HepG2 (cell line): ENCODE measurements at regions not wholly inside any gene's neighbourhood (a gene's known extent, or its start where the extent isn't known, plus 50 kb on each side); places are given as distances from the start of the nearest gene placed in this dataset.

Experiments
- ATAC-seq: fragments of 200-7000 bp; cut with Tn5 transposase; 3 replicates; pipeline ENCODE4 v1.9.1; 2020; ENCODE audit warnings: mild to moderate bottlenecking, moderate library complexity
- BruUV-seq: library from RNA; stranded (reverse); fragments of 400-500 nt; replicated peaks from 2 replicates; lab custom pipeline; 2021; lab: Mats Ljungman, UMichigan
- CTCF ChIA-PET: fragments of 300-600 bp; formaldehyde crosslinking; extraction: SDS; loops from one replicate; lab custom pipeline; 2021; ENCODE audit warnings: low total read pairs, inconsistent platforms, low intra/inter-chr PET ratio; lab: Yijun Ruan, JAX
- POLR2A ChIA-PET: fragments of 350-600 bp; sonication (Branson Sonifier 250); formaldehyde crosslinking; loops from one replicate; lab custom pipeline; 2020; ENCODE audit warnings: antibody characterized with exemption, inconsistent platforms; lab: Yijun Ruan, JAX
- DNase-seq: peaks from one replicate; pipeline ENCODE4 v3.0.0-alpha.2; 2015; ENCODE audit warnings: low spot score
- FAIRE-seq: peaks from 3 replicates; lab custom pipeline; 2011; peaks lifted over from hg19 to GRCh38; lab: Jason Lieb, UNC
- H2AFZ ChIP-seq: one replicate; pipeline ENCODE4 v1.6.1; 2011; ENCODE audit warnings: low read length, inconsistent platforms
- H3K27ac ChIP-seq: fragments of 300-600 bp; 3 replicates; pipeline ENCODE4 v1.8.0; 2011; ENCODE audit warnings: mixed run types, mild to moderate bottlenecking, mixed read lengths, low read length, inconsistent platforms; ENCODE audit not compliant: insufficient read depth; ENCODE audit errors: extremely low read length
- H3K27me3 ChIP-seq, 2 experiments: fragments of 200-600 bp in 1 of 2; 2 replicates in 1 of 2; 3 replicates in 1 of 2; pipeline versions ENCODE4 v1.6.0 to v1.8.0; 2011; ENCODE audit warnings: low read length in 2 of 2, mild to moderate bottlenecking in 2 of 2, moderate library complexity in 2 of 2, inconsistent platforms in 1 of 2; ENCODE audit not compliant: insufficient read depth in 2 of 2, control insufficient read depth in 1 of 2
- H3K36me3 ChIP-seq, 2 experiments: fragments of 200-600 bp in 1 of 2; replicated peaks in 1 of 2; 2 replicates in 1 of 2; 3 replicates in 1 of 2; pipeline versions ENCODE4 v1.5.1 to v1.8.0; 2011; ENCODE audit warnings: low read length in 2 of 2, inconsistent platforms in 1 of 2; ENCODE audit not compliant: insufficient read depth in 2 of 2, control insufficient read depth in 1 of 2
- H3K4me1 ChIP-seq: 2 replicates; pipeline ENCODE4 v1.5.1; 2012; ENCODE audit warnings: low read length, inconsistent platforms; ENCODE audit not compliant: insufficient read depth
- H3K4me2 ChIP-seq: 2 replicates; pipeline ENCODE4 v1.6.0; 2011; ENCODE audit warnings: low read depth, low read length, inconsistent platforms
- H3K4me3 ChIP-seq, 3 experiments: fragments of 200-600 bp in 1 of 3; sonication (generic), shearing (Covaris generic) in 1 of 3; replicated peaks in 1 of 3; 2 replicates each; pipeline ENCODE4 v1.5.1; 2011 to 2016; ENCODE audit warnings: low read length in 3 of 3, inconsistent platforms in 2 of 3, low read depth in 2 of 3, mild to moderate bottlenecking in 2 of 3, control low read depth in 1 of 3, mixed read lengths in 1 of 3; ENCODE audit not compliant: insufficient read depth in 1 of 3
- H3K79me2 ChIP-seq: one replicate; pipeline ENCODE4 v1.6.1; 2011; ENCODE audit warnings: low read length, inconsistent platforms; ENCODE audit not compliant: insufficient read depth
- H3K9ac ChIP-seq: 2 replicates; pipeline ENCODE4 v1.6.0; 2011; ENCODE audit warnings: mild to moderate bottlenecking, low read depth, low read length, inconsistent platforms; ENCODE audit not compliant: insufficient read depth
- H3K9me3 ChIP-seq: 2 replicates; pipeline ENCODE4 v1.5.1; 2012; ENCODE audit warnings: mild to moderate bottlenecking, low read length
- H4K20me1 ChIP-seq: 2 replicates; pipeline ENCODE4 v1.6.0; 2011; ENCODE audit warnings: inconsistent platforms, mild to moderate bottlenecking, low read length, moderate library complexity; ENCODE audit not compliant: insufficient read depth
- DNMT1 ChIP-seq: sonication (generic); formaldehyde crosslinking; IDR thresholded peaks from 2 replicates; pipeline ENCODE4 v1.5.1; 2020; ENCODE audit warnings: mild to moderate bottlenecking, missing genetic modification reagents
- FOSL1 ChIP-seq: sonication (generic); formaldehyde crosslinking; IDR thresholded peaks from 2 replicates; pipeline ENCODE4 v1.9.0; 2021; ENCODE audit warnings: missing genetic modification reagents, borderline replicate concordance
- FOSL2 ChIP-seq: sonication (generic); formaldehyde crosslinking; IDR thresholded peaks from 2 replicates; pipeline ENCODE4 v1.4.0; 2020; ENCODE audit warnings: missing genetic modification reagents
- HCFC1 ChIP-seq: fragments of 150-350 bp; IDR thresholded peaks from 2 replicates; pipeline ENCODE4 v1.6.1; 2014; ENCODE audit warnings: low read depth, low read length
- MAFK ChIP-seq, 2 experiments: IDR thresholded peaks in 1 of 2; conservative IDR thresholded peaks in 1 of 2; 2 replicates each; pipeline ENCODE4 v1.6.1; 2011; ENCODE audit warnings: improper control_type of control experiment in 2 of 2, low read length in 2 of 2
- SMC3 ChIP-seq: IDR thresholded peaks from 2 replicates; pipeline ENCODE4 v1.6.1; 2011; ENCODE audit warnings: low read length, improper control_type of control experiment
- ZBED4 ChIP-seq: sonication (generic); formaldehyde crosslinking; IDR thresholded peaks from 2 replicates; pipeline ENCODE4 v1.4.0; 2020; ENCODE audit warnings: missing genetic modification reagents, borderline replicate concordance
- ZBTB44 ChIP-seq: sonication (generic); formaldehyde crosslinking; IDR thresholded peaks from 2 replicates; pipeline ENCODE4 v1.4.0; 2020; ENCODE audit warnings: missing genetic modification reagents
- ZHX2 ChIP-seq, 2 experiments: sonication (generic) in 1 of 2; formaldehyde crosslinking in 1 of 2; IDR thresholded peaks; 2 replicates each; pipeline versions ENCODE4 v1.6.1 to v1.9.0; 2014 to 2022; ENCODE audit warnings: antibody characterized with exemption in 1 of 2, borderline replicate concordance in 1 of 2, inconsistent platforms in 1 of 2, low read depth in 1 of 2, missing genetic modification reagents in 1 of 2
- ZSCAN20 ChIP-seq: sonication (generic); formaldehyde crosslinking; IDR thresholded peaks from 2 replicates; pipeline ENCODE4 v1.4.0; 2020; ENCODE audit warnings: missing genetic modification reagents, mild to moderate bottlenecking, borderline replicate concordance
- WGBS: methylation state at CpG from one replicate; pipeline ENCODE4 v1.1.6; 2017; ENCODE audit warnings: low lambda C conversion rate; 5-methylcytosine and 5-hydroxymethylcytosine counted together
- in situ Hi-C: cut with HindIII; loops from 2 replicates; pipeline ENCODE4 v1.10.0; 2017; ENCODE audit warnings: low pct_unique_long_range_greater_than_20kb; ENCODE audit not compliant: extremely low pct_ligation_motif_present
- intact Hi-C: fragments of 100-400 bp; cut with micrococcal nuclease; formaldehyde crosslinking; loops from one replicate; pipeline ENCODE4 v1.10.0; 2022; ENCODE audit not compliant: unreplicated experiment

GRCh38 chr2:191593622-191594385 is 84.1 kb upstream of the NABP1 start:
- Histone ChIP-seq H3K36me3 (no peaks in the 10 kb centered on the region), H3K9me3 (no peaks in the 10 kb centered on the region; the same call in 1 of the 2 replicates), H3K9ac (no peak overlapping the region), H3K4me3 (no peak overlapping the region), H4K20me1 (no peaks in the 10 kb centered on the region), H3K79me2 (no peaks in the 10 kb centered on the region), H3K4me1 (no peaks in the 10 kb centered on the region), H3K4me2 (no peak overlapping the region), H3K27ac (no peak overlapping the region), H2AFZ (no peak overlapping the region), H3K27me3 (peaks cover 0 to 4% of the 10 kb centered on the region in 2 experiments; a peak in 2 of 5 replicates)
- CTCF ChIA-PET: no interaction called here
- peak; percentile 71 for ATAC-seq
- POLR2A ChIA-PET: no interaction called here
- in situ Hi-C loops: no loop called here
- WGBS: 11% methylated on average over 5 of the region's 5 CpGs
- peak; percentile 63 for DNase-seq
- no TSS peak for BruUV-seq
- intact Hi-C loops: no loop called here
- FAIRE-seq: no peak
- TF ChIP-seq DNMT1 (no peak), ZHX2 (IDR thresholded peaks at IDR 0.05; ENCODE audit: low read depth) (no peak), ZHX2 (CRISPR knock-in tag; IDR thresholded peaks at IDR 0.05; ENCODE audit: borderline replicate concordance) (no peak), FOSL2 (CRISPR knock-in tag) (peak; percentile 85), MAFK (conservative IDR thresholded peaks at IDR 0.05 in 1 of 2, IDR thresholded peaks at IDR 0.05 in 1 of 2; ENCODE audit: low read length in 2 of 2) (no peak), SMC3 (no peak), FOSL1 (CRISPR knock-in tag) (peak; percentile 22; the same call in 1 of the 2 replicates), ZSCAN20 (no peak), HCFC1 (no peak), ZBED4 (CRISPR knock-in tag) (no peak), ZBTB44 (no peak)
